ENCODE measurements at regions not wholly inside any gene's neighbourhood (a gene's known extent, or its start where the extent isn't known, plus 50 kb on each side); places are given as distances from the start of the nearest gene placed in this dataset.

DNA sequence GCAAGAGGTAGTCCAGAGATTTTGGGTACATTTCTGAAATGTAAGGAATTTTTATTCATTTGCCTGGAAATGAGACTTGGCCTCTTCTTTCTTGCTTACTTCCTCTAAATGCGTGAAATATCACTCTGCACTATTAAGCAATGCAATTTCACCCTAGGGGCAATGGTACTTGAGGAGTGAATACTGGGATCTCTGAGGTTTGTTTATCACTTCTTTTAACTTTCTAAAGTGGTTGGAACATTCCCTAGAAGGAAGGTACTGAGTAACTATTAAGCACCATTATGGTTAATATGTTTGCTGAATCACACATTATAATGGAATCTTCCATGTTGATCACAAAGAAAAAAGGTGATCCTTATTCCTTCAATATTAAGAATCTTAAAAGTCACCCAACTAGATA lies 120.9 kb upstream of the CAND1 start:
- TF ChIP-seq, protein P1, sequence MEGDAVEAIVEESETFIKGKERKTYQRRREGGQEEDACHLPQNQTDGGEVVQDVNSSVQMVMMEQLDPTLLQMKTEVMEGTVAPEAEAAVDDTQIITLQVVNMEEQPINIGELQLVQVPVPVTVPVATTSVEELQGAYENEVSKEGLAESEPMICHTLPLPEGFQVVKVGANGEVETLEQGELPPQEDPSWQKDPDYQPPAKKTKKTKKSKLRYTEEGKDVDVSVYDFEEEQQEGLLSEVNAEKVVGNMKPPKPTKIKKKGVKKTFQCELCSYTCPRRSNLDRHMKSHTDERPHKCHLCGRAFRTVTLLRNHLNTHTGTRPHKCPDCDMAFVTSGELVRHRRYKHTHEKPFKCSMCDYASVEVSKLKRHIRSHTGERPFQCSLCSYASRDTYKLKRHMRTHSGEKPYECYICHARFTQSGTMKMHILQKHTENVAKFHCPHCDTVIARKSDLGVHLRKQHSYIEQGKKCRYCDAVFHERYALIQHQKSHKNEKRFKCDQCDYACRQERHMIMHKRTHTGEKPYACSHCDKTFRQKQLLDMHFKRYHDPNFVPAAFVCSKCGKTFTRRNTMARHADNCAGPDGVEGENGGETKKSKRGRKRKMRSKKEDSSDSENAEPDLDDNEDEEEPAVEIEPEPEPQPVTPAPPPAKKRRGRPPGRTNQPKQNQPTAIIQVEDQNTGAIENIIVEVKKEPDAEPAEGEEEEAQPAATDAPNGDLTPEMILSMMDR (IDR thresholded peaks at IDR 0.05; ENCODE audit: control insufficient read depth, insufficient read depth, low read depth, low read length, missing control alignments): no peak
- no peak for DNase-seq (ENCODE audit: low read depth)
- no peak overlapping the region for H3K4me3 ChIP-seq (ENCODE audit: control insufficient read depth, low read depth, low read length)

DNA sequence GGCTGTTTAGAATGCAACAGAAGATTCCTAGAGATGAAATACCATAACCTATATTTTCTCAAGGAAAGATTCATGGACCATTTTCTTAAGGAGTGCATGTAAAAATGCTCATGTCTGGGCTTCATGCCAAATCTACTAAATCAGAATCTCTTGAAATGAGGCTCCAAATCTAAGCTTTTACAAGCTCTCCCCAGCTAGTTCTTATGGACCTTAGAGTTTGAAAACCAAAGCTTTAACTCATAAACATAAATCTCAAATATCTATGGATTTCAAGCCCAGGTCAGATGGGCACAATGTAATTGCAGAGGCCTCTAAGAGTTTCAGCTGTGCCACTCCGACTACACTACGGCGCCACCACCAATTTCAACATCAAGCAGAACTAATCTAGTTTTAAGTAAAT lies 117.3 kb upstream of the CAND1 start:
- H3K4me3 ChIP-seq (ENCODE audit: control insufficient read depth, low read depth, low read length): no peak overlapping the region
- TF ChIP-seq, protein P1 (IDR thresholded peaks at IDR 0.05; ENCODE audit: control insufficient read depth, insufficient read depth, low read depth, low read length, missing control alignments): no peak
- no peak for DNase-seq (ENCODE audit: low read depth)

DNA sequence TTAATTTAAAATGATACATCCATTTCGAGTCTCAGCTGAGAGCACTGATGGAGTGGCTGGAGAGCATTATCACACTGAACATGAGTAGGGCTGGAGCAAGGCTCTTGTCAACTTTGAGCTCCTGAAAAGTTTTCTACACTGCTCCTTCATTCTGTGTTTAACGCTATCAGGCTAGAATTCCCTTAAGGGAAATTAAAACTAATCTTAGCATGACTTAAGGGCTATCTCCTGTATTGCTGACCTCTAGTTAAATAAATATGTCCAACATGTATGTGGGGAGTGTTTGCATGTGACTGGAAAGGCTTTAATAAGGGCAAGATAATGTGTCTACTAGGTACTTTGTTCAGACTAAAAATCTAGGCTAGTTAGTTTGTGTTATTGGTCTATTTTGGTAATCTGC lies 116.7 kb upstream of the CAND1 start:
- TF ChIP-seq, protein P1 (IDR thresholded peaks at IDR 0.05; ENCODE audit: control insufficient read depth, insufficient read depth, low read depth, low read length, missing control alignments): no peak
- H3K4me3 ChIP-seq (ENCODE audit: control insufficient read depth, low read depth, low read length): no peak overlapping the region
- DNase-seq (ENCODE audit: low read depth): no peak

DNA sequence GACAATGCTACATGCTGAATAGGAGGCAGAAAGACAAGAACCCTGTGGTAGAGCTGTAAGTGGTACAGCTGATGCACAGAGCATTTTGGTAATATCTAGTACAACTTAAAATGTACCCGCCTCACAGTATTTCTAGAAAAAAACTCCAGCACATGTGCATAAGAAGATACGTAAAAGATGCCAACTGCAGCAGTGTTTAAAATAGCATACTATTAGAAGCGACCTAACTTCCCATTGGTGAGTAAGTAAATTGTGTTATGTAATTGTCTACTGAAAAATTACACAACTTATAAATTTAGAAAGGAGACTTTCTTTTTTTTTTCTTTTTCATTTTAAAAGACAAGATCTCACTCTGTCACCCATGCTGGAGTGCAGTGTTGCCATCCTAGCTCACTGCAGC lies 114.3 kb upstream of the CAND1 start:
- no peak for DNase-seq (ENCODE audit: low read depth)
- no peak overlapping the region for H3K4me3 ChIP-seq (ENCODE audit: control insufficient read depth, low read depth, low read length)
- TF ChIP-seq, protein P1 (IDR thresholded peaks at IDR 0.05; ENCODE audit: control insufficient read depth, insufficient read depth, low read depth, low read length, missing control alignments): no peak

DNA sequence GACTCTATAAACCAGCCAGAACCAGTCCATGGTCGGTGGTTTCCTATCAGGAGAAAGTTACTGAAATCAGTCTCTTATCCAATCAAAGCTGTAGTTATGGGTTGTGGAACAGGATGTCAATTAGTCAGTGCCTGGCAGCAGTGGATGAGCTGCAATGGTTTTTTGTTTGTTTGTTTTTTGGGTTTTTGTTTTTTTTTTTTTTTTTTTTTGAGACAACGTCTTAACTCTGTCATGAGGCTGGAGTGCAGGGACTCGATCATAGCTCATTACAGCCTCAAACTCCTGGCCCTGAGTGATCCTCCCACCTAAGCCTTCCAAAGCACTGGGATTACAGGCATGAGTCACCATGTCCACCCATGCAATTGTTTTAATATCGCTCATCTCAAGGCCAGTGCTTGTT lies 113.3 kb upstream of the CAND1 start:
- TF ChIP-seq, protein P1 (IDR thresholded peaks at IDR 0.05; ENCODE audit: control insufficient read depth, insufficient read depth, low read depth, low read length, missing control alignments): no peak
- DNase-seq (ENCODE audit: low read depth): no peak
- H3K4me3 ChIP-seq (ENCODE audit: control insufficient read depth, low read depth, low read length): no peak overlapping the region

DNA sequence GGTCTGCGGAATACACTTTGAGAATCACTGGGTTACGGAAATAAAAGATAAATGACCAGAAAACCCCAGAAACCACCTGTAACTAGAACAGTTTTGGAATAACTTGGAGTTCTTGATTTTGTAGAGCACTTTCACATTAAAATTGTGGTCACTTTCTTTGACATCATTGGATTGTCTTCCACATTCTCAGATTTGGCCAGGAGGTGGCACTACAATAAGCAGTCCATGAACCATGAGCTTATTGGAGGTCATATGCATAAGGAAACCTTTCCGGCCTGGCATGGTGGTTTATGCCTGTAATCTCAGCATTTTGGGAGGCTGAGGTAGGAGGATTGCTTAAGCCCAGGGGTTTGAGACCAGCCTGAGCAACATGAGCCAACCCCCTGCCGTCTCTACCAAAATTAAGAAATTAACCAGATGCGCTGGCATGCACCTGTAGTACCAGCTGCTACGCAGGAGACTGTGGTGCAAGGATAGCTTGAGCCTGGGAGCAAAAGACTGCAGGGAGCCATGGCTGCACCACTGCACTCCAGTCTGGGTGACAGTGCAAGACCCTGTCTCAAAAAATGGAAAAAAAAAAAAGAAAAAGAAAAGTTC lies 107.7 kb upstream of the CAND1 start:
- DNase-seq (ENCODE audit: low read depth): peak; percentile 11
- H3K4me3 ChIP-seq (ENCODE audit: control insufficient read depth, low read depth, low read length): no peak overlapping the region
- TF ChIP-seq, protein P1 (IDR thresholded peaks at IDR 0.05; ENCODE audit: control insufficient read depth, insufficient read depth, low read depth, low read length, missing control alignments): peak; percentile 61

DNA sequence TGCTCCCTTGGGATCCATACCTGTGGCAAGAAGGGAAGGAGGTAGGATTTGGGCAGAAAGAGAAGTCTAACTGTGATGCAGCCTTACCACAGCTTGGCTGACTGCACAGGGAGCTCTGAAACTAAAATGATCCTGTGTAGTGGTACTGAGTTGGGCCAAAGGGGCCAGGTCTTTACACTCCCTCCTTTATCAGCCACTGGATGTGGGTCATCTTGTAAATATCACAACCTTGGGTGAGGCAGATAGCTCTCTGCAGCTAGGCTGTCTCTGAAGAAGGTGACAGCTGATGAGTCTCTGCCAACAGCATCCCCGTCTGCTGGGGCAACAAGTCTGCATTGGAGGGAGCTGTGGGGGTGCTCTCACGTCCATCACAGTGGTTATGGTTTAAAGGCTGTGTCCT lies 95.9 kb upstream of the CAND1 start:
- no peak for DNase-seq (ENCODE audit: low read depth)
- H3K4me3 ChIP-seq (ENCODE audit: control insufficient read depth, low read depth, low read length): no peak overlapping the region
- TF ChIP-seq, protein P1 (IDR thresholded peaks at IDR 0.05; ENCODE audit: control insufficient read depth, insufficient read depth, low read depth, low read length, missing control alignments): no peak

Measured in AG09309 (cell line).